NCI-H2171 treated with DMSO at 0.1 percent for 48 hours (cell line): ENCODE measurements at regions not wholly inside any gene's neighbourhood (a gene's known extent, or its start where the extent isn't known, plus 50 kb on each side); places are given as distances from the start of the nearest gene placed in this dataset.

ENCODE experiments used
- DNase-seq: peaks from one replicate; lab custom pipeline; 2025; lab: John Stamatoyannopoulos, UW

GRCh38 chr1:114342376-114342775, 168.6 kb downstream of the TRIM33 start:
- DNase-seq, result no peak

GRCh38 chr1:114341856-114342255, 169.1 kb downstream of the TRIM33 start:
- DNase-seq, result no peak

- no peak for DNase-seq
Observed at GRCh38 chr1:114341299-114341698, 169.7 kb downstream of the TRIM33 start.

DNA sequence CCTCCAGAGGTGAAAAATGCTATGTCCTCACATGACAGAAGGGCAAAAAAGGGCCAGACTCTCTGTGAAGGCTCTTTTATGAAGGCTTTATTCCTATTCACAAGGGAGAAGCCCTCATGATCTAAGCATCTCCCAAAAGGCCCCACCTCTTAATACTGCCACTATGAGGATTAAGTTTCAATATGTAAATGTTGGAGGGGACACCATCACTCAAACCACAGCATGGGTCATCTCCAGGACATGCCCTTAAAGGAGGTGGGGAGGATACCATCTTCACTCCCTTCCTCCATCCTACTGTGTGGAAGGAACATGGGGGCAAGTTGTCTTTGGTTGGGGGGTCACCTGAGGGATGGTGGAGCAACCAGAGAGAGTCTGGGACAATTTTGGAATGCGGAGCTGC, 170.1 kb downstream of the TRIM33 start:
- DNase-seq, result no peak

- no peak for DNase-seq
Observed at GRCh38 chr1:114339379-114339778, 171.6 kb downstream of the TRIM33 start.

GRCh38 chr1:114338191-114338890, 172.7 kb downstream of the TRIM33 start:
- no peak for DNase-seq

DNA sequence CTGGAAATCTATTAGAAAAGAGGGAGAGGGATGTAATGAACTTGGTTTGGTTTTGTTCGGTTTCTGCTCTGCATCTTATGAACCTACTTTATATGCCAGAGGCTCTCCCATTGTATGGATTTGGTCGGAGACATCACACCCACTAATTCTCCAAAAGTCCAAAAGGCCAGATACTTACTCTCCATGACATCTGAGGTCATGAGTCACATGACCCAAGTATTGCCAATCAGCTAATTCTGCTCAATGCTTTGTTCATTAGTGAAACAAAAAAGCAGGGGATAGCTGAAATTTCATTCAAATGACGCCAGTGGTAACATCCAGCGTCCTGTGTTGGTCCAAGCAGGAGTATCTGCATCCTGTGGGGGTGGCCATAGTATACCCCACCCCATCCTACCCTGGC, 173.6 kb downstream of the TRIM33 start:
- no peak for DNase-seq

DNA sequence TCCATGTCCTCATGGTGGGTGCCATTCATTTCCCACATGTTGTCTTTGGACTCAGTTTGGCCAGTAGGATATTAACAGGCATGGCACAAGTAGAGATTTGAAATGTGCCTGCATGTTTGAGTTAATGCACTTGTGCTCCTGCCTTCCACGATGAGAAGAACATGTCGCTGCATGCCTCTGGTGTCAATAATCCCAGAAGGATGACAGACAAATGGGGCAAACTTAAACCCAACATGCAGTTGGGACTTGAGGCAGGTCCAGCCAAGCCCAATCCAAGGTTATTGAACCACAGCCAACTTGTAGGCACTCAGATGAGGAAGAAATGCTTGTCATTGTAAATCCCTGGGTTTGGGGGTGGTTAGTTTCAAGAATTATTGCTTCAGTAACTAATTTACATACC, 174.6 kb downstream of the TRIM33 start:
- DNase-seq, result peak; percentile 63

DNA sequence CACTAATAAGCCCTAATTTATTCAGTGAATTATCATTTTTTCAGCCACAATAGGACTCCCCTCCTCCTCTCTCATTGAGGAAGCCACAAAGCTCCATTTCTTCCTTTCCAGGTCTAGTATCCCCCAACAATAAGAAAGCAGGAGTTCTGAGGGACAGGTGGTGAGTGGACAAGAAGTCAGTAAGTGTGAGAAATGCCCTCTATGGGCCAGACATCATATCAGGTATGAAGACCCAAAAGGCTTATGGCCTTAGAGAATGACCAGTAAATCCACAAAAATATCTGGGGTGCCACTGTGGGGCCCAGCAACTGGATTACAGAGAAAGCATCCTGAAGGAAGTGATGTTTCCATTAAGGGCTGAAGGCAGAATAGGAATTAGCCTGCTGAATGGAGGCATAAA, 175.7 kb downstream of the TRIM33 start:
- DNase-seq, result no peak

DNA sequence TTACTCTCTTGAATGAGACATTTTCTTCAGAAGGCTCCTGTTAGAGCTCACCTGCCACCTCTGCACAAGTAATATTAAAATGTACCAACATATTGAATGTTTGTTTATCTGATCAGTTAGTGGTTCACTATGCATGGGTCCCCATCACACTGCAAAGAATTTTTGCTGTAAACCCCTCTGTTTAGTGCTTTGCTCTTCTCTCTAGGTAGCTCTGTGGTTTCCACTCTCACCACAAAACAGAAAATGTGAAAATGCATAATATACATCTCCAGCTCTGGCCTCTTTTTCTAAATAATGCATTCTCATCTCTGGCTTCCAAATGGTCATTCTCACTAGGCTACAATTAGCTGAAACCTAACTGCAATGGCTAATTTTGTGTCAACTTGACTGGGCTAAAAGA, 176.7 kb downstream of the TRIM33 start:
- DNase-seq, result no peak

- DNase-seq, result no peak
Observed at GRCh38 chr1:114333690-114334089, 177.3 kb downstream of the TRIM33 start.

- DNase-seq, result no peak
Observed at GRCh38 chr1:114331936-114332335, 178.3 kb upstream of the SYT6 start.

DNA sequence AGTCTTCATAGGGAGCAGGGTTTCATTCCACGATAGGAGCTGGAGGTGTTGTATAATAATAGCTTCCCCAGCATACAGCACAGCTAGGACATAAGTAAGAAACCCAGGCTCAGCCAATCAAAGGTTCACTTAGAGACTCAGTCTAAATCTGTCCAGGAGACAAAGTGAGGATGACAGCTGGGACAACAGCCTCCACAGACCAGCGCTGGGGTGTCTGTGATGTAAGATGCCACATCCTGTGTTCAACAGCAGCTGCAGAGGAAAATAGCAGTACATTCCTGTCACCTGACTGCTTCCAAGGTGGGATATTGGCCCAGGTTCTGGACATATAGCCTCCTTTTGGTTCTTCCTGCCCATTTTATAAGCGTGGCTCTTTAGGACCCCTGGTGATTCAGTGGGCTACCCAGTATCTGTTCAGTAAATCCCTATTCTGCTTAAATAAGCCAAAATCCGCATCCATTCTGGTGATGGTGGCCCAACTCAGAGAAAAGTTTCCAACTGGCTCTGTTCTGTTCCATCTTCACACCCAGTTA, 176.8 kb upstream of the SYT6 start:
- DNase-seq, result no peak

GRCh38 chr1:114328361-114328904, 174.8 kb upstream of the SYT6 start:
- DNase-seq, result peak; percentile 88

GRCh38 chr1:114324662-114324965, 170.9 kb upstream of the SYT6 start:
- no peak for DNase-seq

- no peak for DNase-seq
Observed at GRCh38 chr1:114323959-114324661, 170.4 kb upstream of the SYT6 start.

DNA sequence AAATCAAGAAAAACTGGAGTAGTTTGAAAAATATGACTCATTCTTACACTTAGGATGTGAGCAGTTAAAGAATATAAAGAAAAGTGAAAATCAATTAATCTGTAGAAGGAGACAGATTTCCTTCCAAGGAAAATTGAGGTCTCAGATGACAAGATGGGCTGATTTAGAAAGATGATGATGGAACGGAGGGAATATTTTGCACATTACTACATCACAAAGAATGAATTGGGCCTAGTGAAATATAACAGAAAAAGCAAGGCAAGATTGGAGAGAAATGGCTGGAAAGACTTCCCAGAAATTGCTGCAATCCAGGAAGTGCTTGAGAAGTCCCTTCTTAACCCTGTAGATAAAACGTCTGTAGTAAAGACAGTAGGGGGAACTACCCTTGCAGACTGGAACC, 169.1 kb upstream of the SYT6 start:
- no peak for DNase-seq

DNA sequence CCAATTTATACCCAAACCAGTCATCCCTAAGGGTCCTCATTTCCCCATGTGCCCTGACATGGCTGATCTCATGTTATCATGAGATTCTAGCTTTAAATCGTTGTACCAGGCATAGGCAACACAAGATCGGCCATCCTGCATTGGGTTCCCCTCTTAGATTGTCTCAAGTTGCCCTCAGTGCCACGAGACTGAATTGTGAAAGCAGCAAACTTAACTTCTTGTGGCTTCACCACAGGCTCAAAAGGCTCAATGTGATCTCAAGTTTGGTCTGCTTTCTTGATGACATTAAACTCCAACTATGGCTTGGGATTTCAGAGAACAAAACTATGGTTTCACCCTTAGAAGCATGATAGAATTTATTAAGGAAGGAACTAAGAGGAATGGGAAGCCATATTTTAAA, 168.5 kb upstream of the SYT6 start:
- no peak for DNase-seq

DNA sequence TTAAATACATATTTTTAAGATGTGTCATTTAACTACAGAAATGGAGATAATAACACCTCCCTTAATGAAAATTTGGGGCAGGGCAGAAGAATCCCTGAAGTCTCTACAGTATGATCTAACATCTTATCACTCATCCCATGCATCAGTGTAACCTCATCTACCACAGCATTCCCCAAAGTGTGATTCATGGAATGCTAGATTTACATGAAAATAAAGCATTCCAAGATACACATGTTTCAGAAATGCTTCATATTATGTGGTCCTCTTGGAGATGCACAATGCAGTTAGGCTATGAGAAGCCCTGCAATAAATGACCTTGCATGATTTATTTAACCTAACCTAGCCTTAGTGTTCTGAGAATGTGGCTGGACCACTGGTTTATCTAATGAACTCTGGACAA, 166.9 kb upstream of the SYT6 start:
- no peak for DNase-seq

DNA sequence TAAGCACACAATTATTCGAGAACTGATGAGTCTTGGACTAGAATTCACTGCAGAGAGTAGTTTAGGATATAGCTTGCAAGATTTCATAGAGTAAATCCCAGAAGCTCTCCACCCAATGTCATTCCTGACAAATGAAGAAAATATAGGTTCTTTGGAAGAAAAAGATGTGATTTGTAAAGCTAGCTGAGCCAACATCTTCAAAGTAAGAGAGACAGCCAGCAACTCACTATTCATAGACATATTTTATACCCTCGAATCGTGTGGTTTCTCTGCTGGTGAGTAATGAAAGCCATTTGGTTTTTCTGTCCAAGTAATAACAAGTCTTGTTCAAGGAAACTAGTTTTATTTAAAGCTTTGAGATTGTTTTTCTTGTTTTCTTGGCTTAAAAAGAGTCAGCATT, 165.7 kb upstream of the SYT6 start:
- DNase-seq, result no peak

DNA sequence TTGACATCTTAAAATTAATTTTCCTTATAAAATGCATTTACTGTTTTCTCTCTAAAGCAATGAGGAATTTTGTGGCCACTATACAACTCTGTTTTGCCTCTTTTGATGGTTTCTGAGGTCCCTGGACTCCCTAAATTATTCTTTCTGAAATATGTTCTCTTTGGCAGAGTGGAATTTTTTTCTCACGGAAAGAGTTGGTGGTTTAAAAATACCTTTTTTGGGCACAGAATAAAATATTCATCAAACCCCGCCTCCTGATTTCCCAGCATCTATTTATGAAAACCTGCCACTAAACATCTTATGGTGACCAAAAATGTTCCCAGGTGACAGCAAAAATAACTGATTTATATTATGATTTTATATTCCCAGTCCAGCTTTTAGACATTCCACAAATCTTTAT, 165.3 kb upstream of the SYT6 start:
- DNase-seq, result no peak

GRCh38 chr1:114316204-114316603, 162.5 kb upstream of the SYT6 start:
- no peak for DNase-seq

DNA sequence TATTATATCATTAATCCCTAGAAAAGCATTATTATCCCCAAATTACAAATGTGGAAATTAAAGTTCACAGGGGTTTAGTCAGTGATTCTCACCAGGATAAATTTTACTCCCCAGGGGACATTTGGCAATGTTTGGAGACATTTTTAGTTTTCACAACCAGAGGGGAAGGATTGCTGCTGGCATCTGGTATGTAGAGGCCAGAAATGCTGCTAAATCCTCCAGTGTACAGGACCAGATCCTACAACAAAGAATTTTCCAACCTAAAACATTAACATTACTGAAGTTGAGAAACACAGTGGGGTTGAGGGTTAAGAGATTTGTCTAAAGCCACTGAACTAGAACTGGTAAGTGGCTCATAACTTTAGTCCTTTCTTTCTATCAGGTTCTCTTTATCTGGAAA, 162.0 kb upstream of the SYT6 start:
- no peak for DNase-seq

DNA sequence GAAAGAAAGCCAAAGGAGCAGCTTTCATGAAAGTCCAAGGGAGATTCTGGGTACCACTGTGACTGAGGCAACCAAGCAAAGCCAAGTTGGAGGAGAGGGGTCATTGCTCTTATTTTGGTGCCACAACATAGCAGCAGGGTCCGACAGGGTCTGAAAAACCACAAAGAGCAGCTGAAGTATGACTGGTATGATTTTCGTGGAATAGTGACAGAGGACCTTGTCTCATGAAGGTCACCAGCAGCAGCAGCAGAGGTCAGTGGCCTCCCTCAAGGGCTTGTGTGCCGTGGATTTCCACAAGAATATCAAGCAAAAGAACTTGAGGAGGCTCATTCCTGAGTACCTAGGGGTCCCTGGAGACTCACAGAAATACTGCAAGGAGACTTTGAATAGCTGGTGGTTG, 160.9 kb upstream of the SYT6 start:
- DNase-seq, result no peak
